ENCODE measurements at regions not wholly inside any gene's neighbourhood (a gene's known extent, or its start where the extent isn't known, plus 50 kb on each side); places are given as distances from the start of the nearest gene placed in this dataset.

GRCh38 chr9:14391620-14392019 lies 77.7 kb upstream of the NFIB start:
- no peak for DNase-seq

DNA sequence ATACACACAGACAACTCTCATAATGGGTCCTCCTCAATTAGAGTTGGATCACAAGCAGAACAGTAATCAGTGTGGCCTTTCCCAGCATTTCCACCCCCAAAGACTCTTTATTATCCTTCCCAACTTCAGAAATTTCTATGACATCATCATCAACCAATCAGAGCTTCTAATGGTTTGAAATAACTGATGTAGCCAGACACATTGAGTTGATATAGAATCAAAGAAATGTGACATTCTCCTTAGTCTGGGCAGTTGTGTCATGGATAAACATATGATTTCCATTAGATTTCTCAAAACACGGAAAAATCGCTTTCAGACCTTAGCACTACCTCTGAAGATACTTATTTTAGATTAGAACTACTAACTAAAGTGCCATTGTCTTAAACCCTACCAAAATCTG lies 75.7 kb upstream of the NFIB start:
- DNase-seq: no peak

DNA sequence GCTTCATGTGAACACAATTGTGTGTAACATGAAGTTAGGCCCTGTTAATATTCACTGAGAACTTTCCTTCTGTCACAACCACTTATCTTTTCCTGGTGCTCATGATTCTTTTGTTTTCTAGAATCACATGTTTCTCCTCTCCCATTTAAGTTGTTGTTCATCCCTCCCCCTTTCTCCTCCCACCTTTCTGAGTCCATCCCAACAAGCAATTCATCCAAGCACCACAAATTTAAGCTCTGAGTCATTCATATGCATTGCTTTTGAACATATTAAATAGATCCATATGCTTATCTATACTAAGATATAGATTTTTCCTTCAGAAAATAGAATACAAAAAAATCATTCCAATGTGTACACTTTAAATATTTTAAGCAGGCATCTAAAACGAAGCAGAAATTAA lies 75.2 kb upstream of the NFIB start:
- no peak for DNase-seq

GRCh38 chr9:14383773-14384172 lies 69.8 kb upstream of the NFIB start:
- DNase-seq: no peak

DNA sequence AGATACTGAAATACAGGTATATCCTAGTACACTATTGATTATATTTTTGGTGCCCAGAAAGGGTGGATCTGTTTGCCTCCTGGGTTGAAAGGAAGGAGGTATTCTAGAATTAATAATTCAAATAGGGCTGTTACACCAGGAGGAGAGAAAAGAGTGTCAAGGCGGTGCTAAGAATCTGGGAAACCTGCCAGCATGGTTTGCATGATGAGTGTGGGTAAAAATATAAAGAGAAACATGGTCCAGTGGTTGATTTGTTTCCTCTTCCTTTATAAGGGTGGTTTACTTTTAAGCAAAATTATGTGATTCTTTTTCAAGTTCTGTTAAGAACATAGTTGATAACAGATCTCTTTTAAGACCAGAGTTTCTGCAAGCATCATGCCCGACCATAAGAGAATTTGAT lies 69.4 kb upstream of the NFIB start:
- DNase-seq: no peak

GRCh38 chr9:14380061-14380836 lies 66.3 kb upstream of the NFIB start:
- no peak for DNase-seq

GRCh38 chr9:14379280-14379679 lies 65.3 kb upstream of the NFIB start:
- DNase-seq: no peak

- no peak for DNase-seq
Measured at GRCh38 chr9:14373706-14374105, 59.8 kb upstream of the NFIB start.

- no peak for DNase-seq
Measured at GRCh38 chr9:14373336-14373666, 59.4 kb upstream of the NFIB start.

- DNase-seq: no peak
Measured at GRCh38 chr9:14372437-14373335, 58.7 kb upstream of the NFIB start.

DNA sequence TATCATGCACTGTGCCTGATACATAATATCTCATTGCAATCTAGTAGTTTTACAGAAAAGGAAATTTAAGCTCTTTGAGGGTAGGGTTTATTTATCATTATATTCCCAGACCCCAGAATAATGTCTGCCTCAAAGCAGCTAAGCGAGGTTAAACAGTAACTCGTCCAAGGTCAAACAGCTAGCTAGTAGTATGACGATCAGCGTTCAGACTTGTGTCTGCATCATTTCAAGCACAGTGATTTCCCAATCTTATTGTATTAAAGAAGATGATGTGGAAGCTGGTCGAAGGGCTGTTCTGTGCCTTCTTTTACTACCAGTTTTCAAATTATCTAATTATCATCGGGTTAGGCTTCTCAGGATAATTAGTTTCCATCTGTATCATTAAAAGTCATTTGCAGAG lies 55.1 kb upstream of the NFIB start:
- DNase-seq: no peak

DNA sequence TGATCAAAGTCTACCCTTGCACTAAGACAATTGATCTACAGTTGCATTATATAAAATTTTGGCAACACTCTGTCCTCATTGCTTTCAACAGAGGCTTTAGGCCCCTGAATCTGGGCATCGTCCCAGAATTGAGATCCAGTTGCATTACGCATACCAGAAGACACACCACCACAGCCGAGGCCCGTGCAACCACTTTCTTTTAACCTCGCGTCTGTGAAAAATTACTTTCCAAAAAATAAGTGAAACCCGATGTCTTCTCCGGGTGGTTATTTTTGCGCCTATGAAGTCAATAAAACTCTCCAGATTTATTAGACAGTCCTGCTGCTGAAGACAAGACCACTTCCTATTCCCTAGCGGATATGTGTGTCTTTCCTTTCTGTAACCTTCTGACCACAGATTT lies 52.1 kb upstream of the NFIB start:
- no peak for DNase-seq

DNA sequence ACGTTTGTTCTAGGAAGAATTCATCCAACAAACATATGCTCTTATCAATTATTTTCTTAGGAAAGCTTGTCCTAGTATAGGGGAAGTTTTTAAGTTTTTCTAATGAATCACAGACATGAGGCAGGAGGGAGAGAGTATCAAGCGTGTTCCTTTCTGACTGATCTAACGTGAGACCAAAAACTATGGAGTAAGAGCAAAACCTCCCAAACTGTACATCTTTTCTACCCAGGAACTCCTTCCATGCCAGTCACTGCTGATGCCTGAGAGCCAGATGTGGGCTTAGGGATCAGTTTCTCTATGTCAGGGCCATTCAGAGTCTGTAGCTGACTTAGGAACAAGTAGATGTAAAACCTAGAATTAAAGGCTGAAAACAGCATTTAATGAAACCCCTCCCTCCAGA lies 51.7 kb upstream of the NFIB start:
- no peak for DNase-seq
